Lower leg skin (tissue), 3 donors: ENCODE measurements at regions not wholly inside any gene's neighbourhood (a gene's known extent, or its start where the extent isn't known, plus 50 kb on each side); places are given as distances from the start of the nearest gene placed in this dataset.

Experiments
- CTCF ChIP-seq, 3 donors: fragments of 450-650 bp; IDR thresholded peaks; one replicate each; pipeline ENCODE4 v1.5.1; 2016; ENCODE audit warnings: antibody characterized with exemption in 3 of 3, mild to moderate bottlenecking in 3 of 3, moderate library complexity in 2 of 3
- POLR2A ChIP-seq, 2 donors: fragments of 450-650 bp; IDR thresholded peaks; one replicate each; pipeline ENCODE4 v1.6.1; 2016 to 2017; ENCODE audit warnings: antibody characterized with exemption in 2 of 2, mild to moderate bottlenecking in 1 of 2, moderate library complexity in 1 of 2

- TF ChIP-seq CTCF (IDR thresholded peaks at IDR 0.05) (no peak), POLR2A (IDR thresholded peaks at IDR 0.05) (no peak)
Observed at GRCh38 chr4:26261405-26261804, 59.4 kb upstream of the RBPJ start.
